ENCODE measurements at regions not wholly inside any gene's neighbourhood (a gene's known extent, or its start where the extent isn't known, plus 50 kb on each side); places are given as distances from the start of the nearest gene placed in this dataset.

GRCh38 chr3:34102288-34102687 lies 303.9 kb downstream of the PDCD6IP start:
- Histone ChIP-seq H4K20me1 (ENCODE audit: insufficient read depth) (no peaks in the 10 kb centered on the region), H3K27ac (ENCODE audit: low read length) (no peak overlapping the region), H3F3A (ENCODE audit: insufficient read depth, low read length, poor library complexity, severe bottlenecking) (no peaks in the 10 kb centered on the region), H3K9me3 (ENCODE audit: low read length) (no peaks in the 10 kb centered on the region), H3K4me2 (ENCODE audit: low read length) (no peak overlapping the region), H3K36me3 (ENCODE audit: insufficient read depth, low read length) (no peaks in the 10 kb centered on the region), H3K79me2 (replicated peaks; ENCODE audit: insufficient read depth, low read length) (no peaks in the 10 kb centered on the region), H3K9me2 (ENCODE audit: insufficient read depth, low read length) (no peaks in the 10 kb centered on the region), H3K9ac (ENCODE audit: low read length) (no peak overlapping the region), H3K4me3 (ENCODE audit: low read length) (no peak overlapping the region), H2AFZ (ENCODE audit: low read depth, low read length) (no peak overlapping the region), H3K27me3 (ENCODE audit: insufficient read depth, low read depth, low read length) (no peaks in the 10 kb centered on the region)
- TF ChIP-seq SMC3 (conservative IDR thresholded peaks at IDR 0.05; ENCODE audit: poor library complexity) (no peak), EZH2 (IDR thresholded peaks at IDR 0.05; ENCODE audit: borderline replicate concordance, insufficient read depth, low read length, poor library complexity, severe bottlenecking) (no peak), CTCF (IDR thresholded peaks at IDR 0.05; ENCODE audit: poor library complexity, severe bottlenecking) (no peak), TAF1 (IDR thresholded peaks at IDR 0.05; ENCODE audit: low read depth) (no peak), RAD21 (conservative IDR thresholded peaks at IDR 0.05) (no peak), EP300 (conservative IDR thresholded peaks at IDR 0.05; ENCODE audit: poor library complexity, severe bottlenecking) (no peak), REST (IDR thresholded peaks at IDR 0.05; ENCODE audit: borderline replicate concordance) (no peak), MXI1 (conservative IDR thresholded peaks at IDR 0.05; ENCODE audit: poor library complexity, severe bottlenecking) (no peak)

- Histone ChIP-seq H4K20me1 (ENCODE audit: insufficient read depth) (no peaks in the 10 kb centered on the region), H3K4me3 (ENCODE audit: low read length) (no peak overlapping the region), H3K4me2 (ENCODE audit: low read length) (no peak overlapping the region), H3K36me3 (ENCODE audit: insufficient read depth, low read length) (no peaks in the 10 kb centered on the region), H3K9me3 (ENCODE audit: low read length) (no peaks in the 10 kb centered on the region), H3K27ac (ENCODE audit: low read length) (no peak overlapping the region), H3K27me3 (ENCODE audit: insufficient read depth, low read depth, low read length) (no peaks in the 10 kb centered on the region), H3K79me2 (replicated peaks; ENCODE audit: insufficient read depth, low read length) (no peaks in the 10 kb centered on the region), H3K9me2 (ENCODE audit: insufficient read depth, low read length) (no peaks in the 10 kb centered on the region), H2AFZ (ENCODE audit: low read depth, low read length) (no peak overlapping the region), H3K9ac (ENCODE audit: low read length) (no peak overlapping the region), H3F3A (ENCODE audit: insufficient read depth, low read length, poor library complexity, severe bottlenecking) (no peaks in the 10 kb centered on the region)
- no peak for TF ChIP-seq EP300 (conservative IDR thresholded peaks at IDR 0.05; ENCODE audit: poor library complexity, severe bottlenecking)
- no peak for TF ChIP-seq POLR2AphosphoS5 (IDR thresholded peaks at IDR 0.05)
- no peak for TF ChIP-seq MXI1 (conservative IDR thresholded peaks at IDR 0.05; ENCODE audit: poor library complexity, severe bottlenecking)
Observed at GRCh38 chr3:34106379-34106778, 307.9 kb downstream of the PDCD6IP start.

GRCh38 chr3:34106879-34107278 lies 308.4 kb downstream of the PDCD6IP start:
- Histone ChIP-seq H3K9me2 (ENCODE audit: insufficient read depth, low read length) (no peaks in the 10 kb centered on the region), H3F3A (ENCODE audit: insufficient read depth, low read length, poor library complexity, severe bottlenecking) (no peaks in the 10 kb centered on the region), H3K79me2 (replicated peaks; ENCODE audit: insufficient read depth, low read length) (no peaks in the 10 kb centered on the region), H3K4me2 (ENCODE audit: low read length) (no peak overlapping the region), H3K9ac (ENCODE audit: low read length) (no peak overlapping the region), H3K27ac (ENCODE audit: low read length) (no peak overlapping the region), H3K27me3 (ENCODE audit: insufficient read depth, low read depth, low read length) (no peaks in the 10 kb centered on the region), H3K9me3 (ENCODE audit: low read length) (no peaks in the 10 kb centered on the region), H2AFZ (ENCODE audit: low read depth, low read length) (no peak overlapping the region), H3K36me3 (ENCODE audit: insufficient read depth, low read length) (no peaks in the 10 kb centered on the region), H4K20me1 (ENCODE audit: insufficient read depth) (no peaks in the 10 kb centered on the region), H3K4me3 (ENCODE audit: low read length) (no peak overlapping the region)
- TF ChIP-seq EZH2 (IDR thresholded peaks at IDR 0.05; ENCODE audit: borderline replicate concordance, insufficient read depth, low read length, poor library complexity, severe bottlenecking) (no peak), EP300 (conservative IDR thresholded peaks at IDR 0.05; ENCODE audit: poor library complexity, severe bottlenecking) (no peak), MXI1 (conservative IDR thresholded peaks at IDR 0.05; ENCODE audit: poor library complexity, severe bottlenecking) (no peak), RAD21 (conservative IDR thresholded peaks at IDR 0.05) (peak; percentile 59), REST (IDR thresholded peaks at IDR 0.05; ENCODE audit: borderline replicate concordance) (no peak), TAF1 (IDR thresholded peaks at IDR 0.05; ENCODE audit: low read depth) (no peak), CTCF (IDR thresholded peaks at IDR 0.05; ENCODE audit: poor library complexity, severe bottlenecking) (peak; percentile 51), SMC3 (conservative IDR thresholded peaks at IDR 0.05; ENCODE audit: poor library complexity) (peak; percentile 64), POLR2AphosphoS5 (IDR thresholded peaks at IDR 0.05) (no peak)

Data from neural cell (in vitro differentiated cells).